Endodermal cell (in vitro differentiated cells): ENCODE measurements at regions not wholly inside any gene's neighbourhood (a gene's known extent, or its start where the extent isn't known, plus 50 kb on each side); places are given as distances from the start of the nearest gene placed in this dataset.

ENCODE experiments used
- DNase-seq: peaks from one replicate; pipeline ENCODE4 v3.0.0-alpha.2; 2017
- H3K27ac ChIP-seq: 2 replicates; pipeline ENCODE4 v1.5.1; 2013; ENCODE audit warnings: mild to moderate bottlenecking, low read depth, low read length, moderate library complexity
- H3K27me3 ChIP-seq: 2 replicates; pipeline ENCODE4 v1.6.1; 2013; ENCODE audit warnings: mild to moderate bottlenecking, low read length, moderate library complexity; ENCODE audit not compliant: insufficient read depth, control insufficient read depth, poor library complexity, severe bottlenecking
- H3K36me3 ChIP-seq: 2 replicates; pipeline ENCODE4 v1.7.0; 2013; ENCODE audit warnings: mild to moderate bottlenecking, low read length, moderate library complexity; ENCODE audit not compliant: control insufficient read depth, insufficient read depth
- H3K4me1 ChIP-seq: one replicate; pipeline ENCODE4 v1.7.0; 2013; ENCODE audit warnings: low read length; ENCODE audit not compliant: control insufficient read depth, insufficient read depth
- H3K4me3 ChIP-seq: 2 replicates; pipeline ENCODE4 v1.5.1; 2013; ENCODE audit warnings: mild to moderate bottlenecking, low read length, moderate library complexity
- H3K9ac ChIP-seq: 2 replicates; pipeline ENCODE4 v1.6.1; 2013; ENCODE audit warnings: mild to moderate bottlenecking, low read length, moderate library complexity; ENCODE audit not compliant: poor library complexity, severe bottlenecking; ENCODE audit errors: extremely low read depth
- H3K9me3 ChIP-seq: 2 replicates; pipeline ENCODE4 v1.6.1; 2013; ENCODE audit warnings: mild to moderate bottlenecking, low read length, moderate library complexity; ENCODE audit not compliant: control insufficient read depth
- H3K27ac Mint-ChIP-seq: 2 replicates; pipeline ENCODE4 v1.8.0; 2020; ENCODE audit warnings: mixed read lengths
- H3K27me3 Mint-ChIP-seq: 2 replicates; pipeline ENCODE4 v1.8.0; 2021; ENCODE audit warnings: mild to moderate bottlenecking, mixed read lengths; ENCODE audit not compliant: insufficient read depth
- H3K36me3 Mint-ChIP-seq: 2 replicates; pipeline ENCODE4 v1.8.0; 2020; ENCODE audit warnings: low read depth, mixed read lengths
- H3K4me1 Mint-ChIP-seq: 2 replicates; pipeline ENCODE4 v1.8.0; 2020; ENCODE audit warnings: mixed read lengths
- H3K4me3 Mint-ChIP-seq: 2 replicates; pipeline ENCODE4 v1.8.0; 2020; ENCODE audit warnings: mild to moderate bottlenecking, moderate library complexity, mixed read lengths
- H3K9me3 Mint-ChIP-seq: 2 replicates; pipeline ENCODE4 v1.8.0; 2020; ENCODE audit warnings: mild to moderate bottlenecking, mixed read lengths
- CTCF ChIP-seq: fragments of 200-600 bp; sonication (generic); conservative IDR thresholded peaks from 2 replicates; pipeline ENCODE4 v1.5.0; 2021; ENCODE audit warnings: antibody characterized with exemption, mild to moderate bottlenecking
- WGBS, 2 experiments: methylation state at CpG; one replicate each; pipeline versions ENCODE4 v1.1.5 to v1.1.7; 2013; ENCODE audit warnings: missing lambda C conversion rate in 2 of 2, mixed read lengths in 1 of 2; ENCODE audit not compliant: insufficient coverage in 1 of 2, insufficient read length in 1 of 2; 5-methylcytosine and 5-hydroxymethylcytosine counted together

GRCh38 chr15:56804938-56805337 lies 71.6 kb upstream of the ZNF280D start:
- H3K9ac ChIP-seq: no peak overlapping the region
- H3K9me3 ChIP-seq: peaks cover 26% of the 10 kb centered on the region
- 87 to 100% methylated on average over 2 to 3 of the region's 3 CpGs for WGBS, 2 experiments
- Mint-ChIP-seq H3K27ac (no peak overlapping the region), H3K4me3 (no peak overlapping the region), H3K27me3 (no peaks in the 10 kb centered on the region), H3K4me1 (peaks cover 3% of the 10 kb centered on the region), H3K36me3 (peaks cover 5% of the 10 kb centered on the region), H3K9me3 (peaks cover 17% of the 10 kb centered on the region)
- no peak overlapping the region for H3K27ac ChIP-seq
- H3K4me3 ChIP-seq: no peak overlapping the region
- TF ChIP-seq CTCF: no peak
- DNase-seq: no peak
- no peaks in the 10 kb centered on the region for H3K27me3 ChIP-seq
- H3K36me3 ChIP-seq: no peaks in the 10 kb centered on the region
- H3K4me1 ChIP-seq: no peaks in the 10 kb centered on the region

DNA sequence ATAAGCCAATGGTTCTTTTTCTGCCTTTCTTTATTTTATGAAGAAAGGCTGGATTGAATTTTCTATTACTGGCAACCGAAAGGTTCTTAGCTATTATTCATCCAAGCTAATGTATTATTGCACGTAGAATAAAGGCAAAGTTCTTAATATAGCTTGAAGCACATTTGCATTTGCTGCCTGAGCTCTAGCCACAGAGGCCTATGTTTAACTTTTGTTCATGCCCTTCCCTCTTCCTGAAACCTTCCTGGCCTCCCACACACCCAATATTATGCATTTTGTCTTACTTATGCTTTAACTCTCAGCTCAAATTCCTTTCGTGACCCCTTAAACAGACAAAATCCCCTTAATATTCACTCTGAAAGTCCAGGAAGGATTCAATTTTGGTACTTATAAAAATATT lies 71.0 kb upstream of the ZNF280D start:
- H3K36me3 ChIP-seq: no peaks in the 10 kb centered on the region
- Mint-ChIP-seq H3K9me3 (peaks cover 17% of the 10 kb centered on the region), H3K36me3 (peaks cover 5% of the 10 kb centered on the region), H3K4me1 (peaks cover 3% of the 10 kb centered on the region), H3K27ac (no peak overlapping the region), H3K27me3 (no peaks in the 10 kb centered on the region), H3K4me3 (no peak overlapping the region)
- peaks cover 26% of the 10 kb centered on the region for H3K9me3 ChIP-seq
- no peaks in the 10 kb centered on the region for H3K27me3 ChIP-seq
- H3K9ac ChIP-seq: no peak overlapping the region
- H3K4me1 ChIP-seq: no peaks in the 10 kb centered on the region
- 98 to 100% methylated on average over 2 to 3 of the region's 3 CpGs for WGBS, 2 experiments
- no peak for DNase-seq
- no peak overlapping the region for H3K4me3 ChIP-seq
- no peak for TF ChIP-seq CTCF
- H3K27ac ChIP-seq: no peak overlapping the region

GRCh38 chr15:56802161-56802560 lies 68.9 kb upstream of the ZNF280D start:
- no peaks in the 10 kb centered on the region for H3K9me3 Mint-ChIP-seq
- H3K27ac Mint-ChIP-seq: no peak overlapping the region
- peaks cover 3% of the 10 kb centered on the region for H3K4me1 Mint-ChIP-seq
- H3K9ac ChIP-seq: no peak overlapping the region
- no peak for DNase-seq
- no peaks in the 10 kb centered on the region for H3K4me1 ChIP-seq
- H3K27me3 Mint-ChIP-seq: no peaks in the 10 kb centered on the region
- no peaks in the 10 kb centered on the region for H3K27me3 ChIP-seq
- no peak overlapping the region for H3K4me3 Mint-ChIP-seq
- TF ChIP-seq CTCF: no peak
- no peaks in the 10 kb centered on the region for H3K36me3 ChIP-seq
- H3K9me3 ChIP-seq: peaks cover 12% of the 10 kb centered on the region
- no peak overlapping the region for H3K27ac ChIP-seq
- H3K36me3 Mint-ChIP-seq: peaks cover 2% of the 10 kb centered on the region
- WGBS, 2 experiments: 91 to 100% methylated on average over 1 of the region's 1 CpG
- H3K4me3 ChIP-seq: no peak overlapping the region
